ENCODE measurements at regions not wholly inside any gene's neighbourhood (a gene's known extent, or its start where the extent isn't known, plus 50 kb on each side); places are given as distances from the start of the nearest gene placed in this dataset.

DNA sequence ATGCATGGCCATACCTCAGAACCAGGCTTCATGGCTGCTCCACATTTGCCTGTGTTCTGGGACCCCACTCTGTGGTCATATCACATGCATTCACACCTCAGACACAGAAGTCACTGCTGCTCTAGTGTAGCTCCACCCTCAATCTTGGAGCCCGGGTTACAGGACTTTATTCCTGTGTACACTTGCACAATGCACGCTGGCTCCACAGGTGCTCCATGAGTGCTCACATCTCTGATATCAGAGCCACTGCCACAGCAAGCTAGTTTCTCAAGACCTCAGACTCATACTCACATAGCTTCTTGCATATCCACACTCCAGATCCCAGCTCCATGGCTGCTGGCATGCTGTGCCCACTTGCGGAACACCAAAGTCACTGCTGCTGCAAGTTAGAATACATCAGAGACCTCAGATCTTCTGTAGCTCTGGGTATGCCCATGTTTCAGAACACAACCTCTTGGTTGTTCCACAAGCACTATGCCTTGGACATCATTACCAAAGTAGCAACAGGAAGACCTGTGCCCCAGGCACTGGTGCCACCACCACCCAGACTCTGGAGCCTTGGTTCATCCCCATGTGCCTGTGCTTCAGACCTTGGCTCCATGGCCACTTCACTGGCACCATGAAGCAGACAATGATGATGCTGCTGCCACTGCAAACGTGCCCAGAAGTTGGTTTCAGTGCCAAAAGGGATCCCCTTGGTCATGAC is 269.5 kb upstream of the PCDH20 start:
- H2AFZ ChIP-seq: 0 out of 2 replicates have a peak overlapping the region, but pooled peaks have one; percentile 53
- no peak overlapping the region for H3K27ac Mint-ChIP-seq
- no peaks in the 10 kb centered on the region for H3K4me1 ChIP-seq (ENCODE audit: insufficient read depth)
- no peak overlapping the region for H3K27ac ChIP-seq (ENCODE audit: low read depth)
- H3K4me3 Mint-ChIP-seq: no peak overlapping the region
- peaks cover 6% of the 10 kb centered on the region; the same call in 2 of the 3 replicates for H3K36me3 Mint-ChIP-seq (ENCODE audit: low read depth)
- peaks cover 2% of the 10 kb centered on the region for H3K27me3 Mint-ChIP-seq (ENCODE audit: insufficient read depth, low read depth, poor library complexity)
- H3K79me2 ChIP-seq (replicated peaks; ENCODE audit: insufficient read depth): no peaks in the 10 kb centered on the region
- H3K9me3 Mint-ChIP-seq: peaks cover 10% of the 10 kb centered on the region
- ATAC-seq (no peak), DNase-seq (ENCODE audit: low spot score) (no peak)
- H3K4me1 Mint-ChIP-seq: no peaks in the 10 kb centered on the region
- H3K4me3 ChIP-seq: no peak overlapping the region
- H3F3A ChIP-seq (replicated peaks; ENCODE audit: low read depth): no peaks in the 10 kb centered on the region
- H3K27me3 ChIP-seq (ENCODE audit: insufficient read depth): no peaks in the 10 kb centered on the region
- TF ChIP-seq STAT1 (IDR thresholded peaks at IDR 0.05; ENCODE audit: unreplicated experiment) (no peak), JUNB (IDR thresholded peaks at IDR 0.05; ENCODE audit: unreplicated experiment) (no peak), EZH2phosphoT487 (IDR thresholded peaks at IDR 0.05; ENCODE audit: unreplicated experiment) (no peak), ZNF331 (CRISPR knock-in tag; IDR thresholded peaks at IDR 0.05; ENCODE audit: low read depth) (no peak), NANOG (IDR thresholded peaks at IDR 0.05; ENCODE audit: borderline replicate concordance) (no peak), POLR2AphosphoS5 (IDR thresholded peaks at IDR 0.05; ENCODE audit: low read depth) (no peak), ZNF114 (CRISPR knock-in tag; IDR thresholded peaks at IDR 0.05) (no peak), EZH2 (IDR thresholded peaks at IDR 0.05; ENCODE audit: low read depth, unreplicated experiment) (no peak), CREB1 (CRISPR knock-in tag; IDR thresholded peaks at IDR 0.05; ENCODE audit: low read depth) (no peak)
- TF ChIP-seq, protein P1, sequence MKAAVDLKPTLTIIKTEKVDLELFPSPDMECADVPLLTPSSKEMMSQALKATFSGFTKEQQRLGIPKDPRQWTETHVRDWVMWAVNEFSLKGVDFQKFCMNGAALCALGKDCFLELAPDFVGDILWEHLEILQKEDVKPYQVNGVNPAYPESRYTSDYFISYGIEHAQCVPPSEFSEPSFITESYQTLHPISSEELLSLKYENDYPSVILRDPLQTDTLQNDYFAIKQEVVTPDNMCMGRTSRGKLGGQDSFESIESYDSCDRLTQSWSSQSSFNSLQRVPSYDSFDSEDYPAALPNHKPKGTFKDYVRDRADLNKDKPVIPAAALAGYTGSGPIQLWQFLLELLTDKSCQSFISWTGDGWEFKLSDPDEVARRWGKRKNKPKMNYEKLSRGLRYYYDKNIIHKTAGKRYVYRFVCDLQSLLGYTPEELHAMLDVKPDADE (IDR thresholded peaks at IDR 0.05): no peak
- TF ChIP-seq, protein P2, sequence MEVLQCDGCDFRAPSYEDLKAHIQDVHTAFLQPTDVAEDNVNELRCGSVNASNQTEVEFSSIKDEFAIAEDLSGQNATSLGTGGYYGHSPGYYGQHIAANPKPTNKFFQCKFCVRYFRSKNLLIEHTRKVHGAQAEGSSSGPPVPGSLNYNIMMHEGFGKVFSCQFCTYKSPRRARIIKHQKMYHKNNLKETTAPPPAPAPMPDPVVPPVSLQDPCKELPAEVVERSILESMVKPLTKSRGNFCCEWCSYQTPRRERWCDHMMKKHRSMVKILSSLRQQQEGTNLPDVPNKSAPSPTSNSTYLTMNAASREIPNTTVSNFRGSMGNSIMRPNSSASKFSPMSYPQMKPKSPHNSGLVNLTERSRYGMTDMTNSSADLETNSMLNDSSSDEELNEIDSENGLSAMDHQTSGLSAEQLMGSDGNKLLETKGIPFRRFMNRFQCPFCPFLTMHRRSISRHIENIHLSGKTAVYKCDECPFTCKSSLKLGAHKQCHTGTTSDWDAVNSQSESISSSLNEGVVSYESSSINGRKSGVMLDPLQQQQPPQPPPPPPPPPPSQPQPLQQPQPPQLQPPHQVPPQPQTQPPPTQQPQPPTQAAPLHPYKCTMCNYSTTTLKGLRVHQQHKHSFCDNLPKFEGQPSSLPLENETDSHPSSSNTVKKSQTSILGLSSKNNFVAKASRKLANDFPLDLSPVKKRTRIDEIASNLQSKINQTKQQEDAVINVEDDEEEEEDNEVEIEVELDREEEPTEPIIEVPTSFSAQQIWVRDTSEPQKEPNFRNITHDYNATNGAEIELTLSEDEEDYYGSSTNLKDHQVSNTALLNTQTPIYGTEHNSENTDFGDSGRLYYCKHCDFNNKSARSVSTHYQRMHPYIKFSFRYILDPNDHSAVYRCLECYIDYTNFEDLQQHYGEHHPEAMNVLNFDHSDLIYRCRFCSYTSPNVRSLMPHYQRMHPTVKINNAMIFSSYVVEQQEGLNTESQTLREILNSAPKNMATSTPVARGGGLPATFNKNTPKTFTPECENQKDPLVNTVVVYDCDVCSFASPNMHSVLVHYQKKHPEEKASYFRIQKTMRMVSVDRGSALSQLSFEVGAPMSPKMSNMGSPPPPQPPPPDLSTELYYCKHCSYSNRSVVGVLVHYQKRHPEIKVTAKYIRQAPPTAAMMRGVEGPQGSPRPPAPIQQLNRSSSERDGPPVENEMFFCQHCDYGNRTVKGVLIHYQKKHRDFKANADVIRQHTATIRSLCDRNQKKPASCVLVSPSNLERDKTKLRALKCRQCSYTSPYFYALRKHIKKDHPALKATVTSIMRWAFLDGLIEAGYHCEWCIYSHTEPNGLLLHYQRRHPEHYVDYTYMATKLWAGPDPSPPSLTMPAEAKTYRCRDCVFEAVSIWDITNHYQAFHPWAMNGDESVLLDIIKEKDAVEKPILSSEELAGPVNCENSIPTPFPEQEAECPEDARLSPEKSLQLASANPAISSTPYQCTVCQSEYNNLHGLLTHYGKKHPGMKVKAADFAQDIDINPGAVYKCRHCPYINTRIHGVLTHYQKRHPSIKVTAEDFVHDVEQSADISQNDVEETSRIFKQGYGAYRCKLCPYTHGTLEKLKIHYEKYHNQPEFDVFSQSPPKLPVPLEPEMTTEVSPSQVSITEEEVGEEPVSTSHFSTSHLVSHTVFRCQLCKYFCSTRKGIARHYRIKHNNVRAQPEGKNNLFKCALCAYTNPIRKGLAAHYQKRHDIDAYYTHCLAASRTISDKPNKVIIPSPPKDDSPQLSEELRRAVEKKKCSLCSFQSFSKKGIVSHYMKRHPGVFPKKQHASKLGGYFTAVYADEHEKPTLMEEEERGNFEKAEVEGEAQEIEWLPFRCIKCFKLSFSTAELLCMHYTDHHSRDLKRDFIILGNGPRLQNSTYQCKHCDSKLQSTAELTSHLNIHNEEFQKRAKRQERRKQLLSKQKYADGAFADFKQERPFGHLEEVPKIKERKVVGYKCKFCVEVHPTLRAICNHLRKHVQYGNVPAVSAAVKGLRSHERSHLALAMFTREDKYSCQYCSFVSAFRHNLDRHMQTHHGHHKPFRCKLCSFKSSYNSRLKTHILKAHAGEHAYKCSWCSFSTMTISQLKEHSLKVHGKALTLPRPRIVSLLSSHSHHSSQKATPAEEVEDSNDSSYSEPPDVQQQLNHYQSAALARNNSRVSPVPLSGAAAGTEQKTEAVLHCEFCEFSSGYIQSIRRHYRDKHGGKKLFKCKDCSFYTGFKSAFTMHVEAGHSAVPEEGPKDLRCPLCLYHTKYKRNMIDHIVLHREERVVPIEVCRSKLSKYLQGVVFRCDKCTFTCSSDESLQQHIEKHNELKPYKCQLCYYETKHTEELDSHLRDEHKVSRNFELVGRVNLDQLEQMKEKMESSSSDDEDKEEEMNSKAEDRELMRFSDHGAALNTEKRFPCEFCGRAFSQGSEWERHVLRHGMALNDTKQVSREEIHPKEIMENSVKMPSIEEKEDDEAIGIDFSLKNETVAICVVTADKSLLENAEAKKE (CRISPR knock-in tag; IDR thresholded peaks at IDR 0.05): no peak
- TF ChIP-seq, protein P3, sequence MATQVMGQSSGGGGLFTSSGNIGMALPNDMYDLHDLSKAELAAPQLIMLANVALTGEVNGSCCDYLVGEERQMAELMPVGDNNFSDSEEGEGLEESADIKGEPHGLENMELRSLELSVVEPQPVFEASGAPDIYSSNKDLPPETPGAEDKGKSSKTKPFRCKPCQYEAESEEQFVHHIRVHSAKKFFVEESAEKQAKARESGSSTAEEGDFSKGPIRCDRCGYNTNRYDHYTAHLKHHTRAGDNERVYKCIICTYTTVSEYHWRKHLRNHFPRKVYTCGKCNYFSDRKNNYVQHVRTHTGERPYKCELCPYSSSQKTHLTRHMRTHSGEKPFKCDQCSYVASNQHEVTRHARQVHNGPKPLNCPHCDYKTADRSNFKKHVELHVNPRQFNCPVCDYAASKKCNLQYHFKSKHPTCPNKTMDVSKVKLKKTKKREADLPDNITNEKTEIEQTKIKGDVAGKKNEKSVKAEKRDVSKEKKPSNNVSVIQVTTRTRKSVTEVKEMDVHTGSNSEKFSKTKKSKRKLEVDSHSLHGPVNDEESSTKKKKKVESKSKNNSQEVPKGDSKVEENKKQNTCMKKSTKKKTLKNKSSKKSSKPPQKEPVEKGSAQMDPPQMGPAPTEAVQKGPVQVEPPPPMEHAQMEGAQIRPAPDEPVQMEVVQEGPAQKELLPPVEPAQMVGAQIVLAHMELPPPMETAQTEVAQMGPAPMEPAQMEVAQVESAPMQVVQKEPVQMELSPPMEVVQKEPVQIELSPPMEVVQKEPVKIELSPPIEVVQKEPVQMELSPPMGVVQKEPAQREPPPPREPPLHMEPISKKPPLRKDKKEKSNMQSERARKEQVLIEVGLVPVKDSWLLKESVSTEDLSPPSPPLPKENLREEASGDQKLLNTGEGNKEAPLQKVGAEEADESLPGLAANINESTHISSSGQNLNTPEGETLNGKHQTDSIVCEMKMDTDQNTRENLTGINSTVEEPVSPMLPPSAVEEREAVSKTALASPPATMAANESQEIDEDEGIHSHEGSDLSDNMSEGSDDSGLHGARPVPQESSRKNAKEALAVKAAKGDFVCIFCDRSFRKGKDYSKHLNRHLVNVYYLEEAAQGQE (IDR thresholded peaks at IDR 0.05; ENCODE audit: unreplicated experiment): no peak
- TF ChIP-seq, protein P4, sequence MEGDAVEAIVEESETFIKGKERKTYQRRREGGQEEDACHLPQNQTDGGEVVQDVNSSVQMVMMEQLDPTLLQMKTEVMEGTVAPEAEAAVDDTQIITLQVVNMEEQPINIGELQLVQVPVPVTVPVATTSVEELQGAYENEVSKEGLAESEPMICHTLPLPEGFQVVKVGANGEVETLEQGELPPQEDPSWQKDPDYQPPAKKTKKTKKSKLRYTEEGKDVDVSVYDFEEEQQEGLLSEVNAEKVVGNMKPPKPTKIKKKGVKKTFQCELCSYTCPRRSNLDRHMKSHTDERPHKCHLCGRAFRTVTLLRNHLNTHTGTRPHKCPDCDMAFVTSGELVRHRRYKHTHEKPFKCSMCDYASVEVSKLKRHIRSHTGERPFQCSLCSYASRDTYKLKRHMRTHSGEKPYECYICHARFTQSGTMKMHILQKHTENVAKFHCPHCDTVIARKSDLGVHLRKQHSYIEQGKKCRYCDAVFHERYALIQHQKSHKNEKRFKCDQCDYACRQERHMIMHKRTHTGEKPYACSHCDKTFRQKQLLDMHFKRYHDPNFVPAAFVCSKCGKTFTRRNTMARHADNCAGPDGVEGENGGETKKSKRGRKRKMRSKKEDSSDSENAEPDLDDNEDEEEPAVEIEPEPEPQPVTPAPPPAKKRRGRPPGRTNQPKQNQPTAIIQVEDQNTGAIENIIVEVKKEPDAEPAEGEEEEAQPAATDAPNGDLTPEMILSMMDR (conservative IDR thresholded peaks at IDR 0.05; ENCODE audit: low read depth in 2 of 2): no peak
- no peaks in the 10 kb centered on the region for H4K20me1 ChIP-seq (replicated peaks; ENCODE audit: insufficient read depth)
- no peaks in the 10 kb centered on the region for H3K9me2 ChIP-seq (ENCODE audit: insufficient read depth)
- no peaks in the 10 kb centered on the region for H3K36me3 ChIP-seq (ENCODE audit: insufficient read depth)
- H3K4me2 ChIP-seq: no peak overlapping the region

Measured in GM23338 (cell line).